ENCODE measurements at regions not wholly inside any gene's neighbourhood (a gene's known extent, or its start where the extent isn't known, plus 50 kb on each side); places are given as distances from the start of the nearest gene placed in this dataset.

- ChIA-PET POLR2A (no interaction called here), CTCF (no interaction called here)
- no peak for DNase-seq
- H3K4me1 Mint-ChIP-seq, result no peaks in the 10 kb centered on the region
- no peak overlapping the region for H3K27ac Mint-ChIP-seq
- H3K4me3 Mint-ChIP-seq, result no peak overlapping the region
- peaks cover 2% of the 10 kb centered on the region for H3K27me3 Mint-ChIP-seq
- no peaks in the 10 kb centered on the region for H3K9me3 Mint-ChIP-seq
- H3K36me3 Mint-ChIP-seq (ENCODE audit: low read depth), result no peaks in the 10 kb centered on the region
These were observed 431.4 kb downstream of the TBC1D4 start for GRCh38 chr13:75050419-75051046.

DNA sequence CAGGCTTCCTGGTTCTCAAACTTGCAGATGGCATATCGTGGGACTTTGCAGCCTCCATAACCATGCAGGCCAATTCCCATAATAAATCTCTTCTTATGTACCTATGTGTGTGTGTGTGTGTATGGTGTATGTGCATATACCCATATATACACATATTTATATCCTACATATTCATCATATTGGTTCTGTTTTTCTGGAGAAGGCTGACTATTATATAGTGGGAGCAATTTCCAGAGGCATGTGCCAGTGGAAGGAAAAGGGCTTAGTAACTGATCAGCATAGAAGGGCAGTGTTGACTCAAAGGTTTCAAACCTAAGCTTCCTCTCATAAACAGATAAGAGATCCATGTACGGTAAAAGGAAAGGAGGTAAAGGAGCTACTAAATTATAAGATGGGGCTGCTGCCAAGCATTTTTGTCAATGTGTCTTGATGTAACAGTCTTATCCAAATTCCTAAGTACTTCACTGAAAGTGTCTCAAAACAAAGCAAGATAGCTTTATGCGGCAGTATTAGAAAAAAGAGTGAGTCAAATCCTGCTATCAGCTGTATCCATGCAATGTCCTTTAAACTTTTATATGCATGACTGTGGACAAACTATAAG is 432.1 kb downstream of the TBC1D4 start:
- POLR2A ChIA-PET, result no interaction called here
- DNase-seq, result no peak
- CTCF ChIA-PET, result no interaction called here
- H3K4me3 Mint-ChIP-seq, result no peak overlapping the region
- H3K27ac Mint-ChIP-seq, result no peak overlapping the region
- H3K27me3 Mint-ChIP-seq, result no peaks in the 10 kb centered on the region
- no peaks in the 10 kb centered on the region for H3K4me1 Mint-ChIP-seq
- H3K36me3 Mint-ChIP-seq (ENCODE audit: low read depth), result no peaks in the 10 kb centered on the region
- H3K9me3 Mint-ChIP-seq, result no peaks in the 10 kb centered on the region

DNA sequence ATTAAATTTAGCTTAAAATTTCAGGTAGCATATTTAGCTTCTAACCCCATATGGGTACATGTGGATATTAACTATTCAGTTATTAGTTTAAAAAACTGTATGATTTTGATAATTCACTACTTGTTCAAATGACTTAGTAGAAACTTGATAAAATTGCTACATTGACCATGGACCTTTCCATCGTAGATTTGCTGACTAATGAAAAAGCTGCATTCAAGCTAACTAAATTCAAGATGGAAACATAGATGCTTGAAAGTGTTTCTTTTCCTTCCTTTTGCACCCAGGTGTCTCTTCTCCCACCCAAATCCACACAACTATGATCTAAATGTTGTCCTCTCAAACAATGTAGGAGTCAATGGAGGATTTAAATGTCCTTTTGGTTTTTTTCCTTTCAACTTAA is 439.2 kb downstream of the TBC1D4 start:
- DNase-seq, result no peak
- POLR2A ChIA-PET, result no interaction called here
- H3K9me3 Mint-ChIP-seq, result no peaks in the 10 kb centered on the region
- CTCF ChIA-PET, result no interaction called here
- no peaks in the 10 kb centered on the region for H3K4me1 Mint-ChIP-seq
- no peaks in the 10 kb centered on the region for H3K27me3 Mint-ChIP-seq
- no peaks in the 10 kb centered on the region for H3K36me3 Mint-ChIP-seq (ENCODE audit: low read depth)
- H3K4me3 Mint-ChIP-seq, result no peak overlapping the region
- no peak overlapping the region for H3K27ac Mint-ChIP-seq

DNA sequence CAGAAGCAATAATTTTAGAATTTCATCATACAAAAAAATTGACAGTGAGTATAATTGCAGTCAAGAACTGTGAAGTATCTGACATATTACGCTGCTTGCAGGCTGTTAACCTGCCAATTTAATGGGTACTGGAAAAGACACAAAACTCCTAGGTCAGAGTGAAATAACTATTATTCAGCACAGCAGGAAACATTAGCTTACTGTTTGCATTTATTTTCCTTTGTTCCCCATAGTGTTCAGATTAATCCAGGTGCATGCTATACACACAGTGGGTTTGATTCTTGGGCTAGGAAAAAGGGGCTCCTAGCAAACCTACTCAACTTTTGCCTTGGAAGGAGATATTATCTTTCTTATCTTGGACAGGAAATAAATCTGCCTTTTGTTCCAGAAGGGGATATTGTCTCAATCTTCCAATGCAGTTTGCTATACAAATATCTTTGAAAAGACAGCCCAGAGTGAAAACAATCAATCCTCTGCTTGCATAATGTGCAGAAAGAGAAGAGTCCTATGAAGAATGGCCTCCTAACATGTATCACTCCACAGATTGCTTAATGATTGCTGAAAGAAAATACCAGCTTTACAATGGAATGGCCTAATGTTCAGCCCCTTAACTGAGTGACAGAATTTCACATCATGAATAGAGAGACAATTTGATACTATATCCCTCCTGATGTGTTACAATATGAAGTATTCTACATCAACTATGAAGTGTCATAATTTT is 443.4 kb downstream of the TBC1D4 start:
- H3K27ac Mint-ChIP-seq, result no peak overlapping the region
- CTCF ChIA-PET, result no interaction called here

GRCh38 chr13:75025956-75026355 is 456.0 kb downstream of the TBC1D4 start:
- Mint-ChIP-seq H3K36me3 (ENCODE audit: low read depth) (no peaks in the 10 kb centered on the region), H3K9me3 (no peaks in the 10 kb centered on the region), H3K4me1 (no peaks in the 10 kb centered on the region), H3K27ac (no peak overlapping the region), H3K27me3 (no peaks in the 10 kb centered on the region), H3K4me3 (no peak overlapping the region)
- no peak for DNase-seq
- ChIA-PET CTCF (no interaction called here), POLR2A (no interaction called here)

More for the DNA sequence above, 443.4 kb downstream of the TBC1D4 start:
- Mint-ChIP-seq H3K27me3 (no peaks in the 10 kb centered on the region), H3K9me3 (peaks cover 4% of the 10 kb centered on the region), H3K36me3 (ENCODE audit: low read depth) (no peaks in the 10 kb centered on the region), H3K4me3 (no peak overlapping the region), H3K4me1 (no peaks in the 10 kb centered on the region)
- no peak for DNase-seq
- POLR2A ChIA-PET, result no interaction called here

DNA sequence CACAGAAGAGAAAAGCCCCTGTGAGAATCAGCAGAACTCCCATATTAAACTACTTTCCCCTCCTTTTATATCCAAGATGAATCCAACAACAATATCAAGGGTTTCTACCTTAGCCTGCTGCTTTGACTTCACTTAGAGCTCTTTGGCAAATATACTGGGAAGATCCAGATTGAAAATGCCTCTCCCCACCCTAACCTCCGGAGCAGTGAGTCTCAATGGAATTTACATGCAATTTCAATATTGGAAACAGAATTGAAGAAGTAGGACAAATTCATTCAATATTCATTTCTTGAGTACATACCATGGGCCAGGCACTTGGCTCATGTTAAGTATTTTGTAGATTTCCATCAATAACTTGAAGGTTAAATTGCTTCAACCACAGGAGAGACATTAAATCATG is 457.4 kb downstream of the TBC1D4 start:
- Mint-ChIP-seq H3K4me3 (no peak overlapping the region), H3K36me3 (ENCODE audit: low read depth) (no peaks in the 10 kb centered on the region), H3K4me1 (no peaks in the 10 kb centered on the region), H3K27ac (no peak overlapping the region), H3K27me3 (no peaks in the 10 kb centered on the region), H3K9me3 (no peaks in the 10 kb centered on the region)
- ChIA-PET POLR2A (no interaction called here), CTCF (no interaction called here)
- no peak for DNase-seq

- no peaks in the 10 kb centered on the region for H3K27me3 Mint-ChIP-seq
- H3K4me3 Mint-ChIP-seq, result no peak overlapping the region
- POLR2A ChIA-PET, result no interaction called here
- H3K36me3 Mint-ChIP-seq (ENCODE audit: low read depth), result no peaks in the 10 kb centered on the region
- no peaks in the 10 kb centered on the region for H3K9me3 Mint-ChIP-seq
- DNase-seq, result no peak
- CTCF ChIA-PET, result no interaction called here
- no peak overlapping the region for H3K27ac Mint-ChIP-seq
- no peaks in the 10 kb centered on the region for H3K4me1 Mint-ChIP-seq
These were observed 458.4 kb downstream of the TBC1D4 start for GRCh38 chr13:75023609-75024008.

DNA sequence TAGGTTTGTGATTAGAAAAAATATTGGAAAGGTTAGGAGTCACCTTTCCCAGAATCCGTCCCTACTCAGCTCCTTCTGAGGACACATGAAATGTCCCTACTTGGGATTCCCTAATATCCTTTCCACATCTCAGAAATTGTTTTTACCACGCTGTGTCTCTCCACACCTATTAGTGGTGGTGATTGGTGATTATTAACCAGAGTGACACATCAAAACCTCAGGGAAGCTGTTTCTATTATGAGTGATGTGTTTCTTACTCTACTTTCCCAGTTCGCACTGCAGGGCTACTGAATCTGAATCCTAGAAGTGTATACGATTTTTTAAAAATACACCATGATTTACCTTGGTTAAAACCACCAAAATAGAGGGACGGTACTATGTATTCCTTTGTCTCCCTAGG is 460.8 kb downstream of the TBC1D4 start:
- Mint-ChIP-seq H3K27ac (no peak overlapping the region), H3K4me1 (no peaks in the 10 kb centered on the region), H3K4me3 (no peak overlapping the region), H3K27me3 (peaks cover 4% of the 10 kb centered on the region), H3K36me3 (ENCODE audit: low read depth) (no peaks in the 10 kb centered on the region), H3K9me3 (no peaks in the 10 kb centered on the region)
- CTCF ChIA-PET, result no interaction called here
- POLR2A ChIA-PET, result no interaction called here
- DNase-seq, result no peak

DNA sequence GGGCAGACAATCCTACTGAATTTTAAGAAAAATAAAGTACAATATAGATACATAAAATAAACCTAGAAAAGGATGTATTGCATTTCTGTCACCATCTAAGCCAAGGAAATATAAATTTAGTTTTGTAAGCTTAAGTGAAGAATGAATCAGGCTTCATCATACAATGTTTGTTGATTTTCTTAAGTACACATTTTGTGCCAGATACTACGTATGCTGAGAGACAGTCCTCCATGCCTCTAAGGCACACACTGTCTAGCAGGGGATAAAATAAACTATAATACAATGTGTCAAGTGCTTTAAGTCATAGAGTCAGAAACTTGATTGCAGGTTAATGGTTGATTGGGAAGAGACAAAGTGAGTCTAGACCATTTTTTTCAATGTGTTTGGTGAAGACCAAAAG is 465.7 kb downstream of the TBC1D4 start:
- H3K27me3 Mint-ChIP-seq, result peaks cover 4% of the 10 kb centered on the region
- no peaks in the 10 kb centered on the region for H3K9me3 Mint-ChIP-seq
- no peak overlapping the region for H3K27ac Mint-ChIP-seq
- ChIA-PET CTCF (no interaction called here), POLR2A (no interaction called here)
- DNase-seq, result no peak
- no peak overlapping the region for H3K4me3 Mint-ChIP-seq
- H3K36me3 Mint-ChIP-seq (ENCODE audit: low read depth), result no peaks in the 10 kb centered on the region
- H3K4me1 Mint-ChIP-seq, result no peaks in the 10 kb centered on the region

- H3K4me3 Mint-ChIP-seq, result no peak overlapping the region
- peaks cover 4% of the 10 kb centered on the region for H3K27me3 Mint-ChIP-seq
- POLR2A ChIA-PET, result no interaction called here
- no peaks in the 10 kb centered on the region for H3K9me3 Mint-ChIP-seq
- DNase-seq, result no peak
- no peaks in the 10 kb centered on the region for H3K36me3 Mint-ChIP-seq (ENCODE audit: low read depth)
- CTCF ChIA-PET, result no interaction called here
- no peak overlapping the region for H3K27ac Mint-ChIP-seq
- no peaks in the 10 kb centered on the region for H3K4me1 Mint-ChIP-seq
These were observed 468.2 kb downstream of the TBC1D4 start for GRCh38 chr13:75013818-75014217.

DNA sequence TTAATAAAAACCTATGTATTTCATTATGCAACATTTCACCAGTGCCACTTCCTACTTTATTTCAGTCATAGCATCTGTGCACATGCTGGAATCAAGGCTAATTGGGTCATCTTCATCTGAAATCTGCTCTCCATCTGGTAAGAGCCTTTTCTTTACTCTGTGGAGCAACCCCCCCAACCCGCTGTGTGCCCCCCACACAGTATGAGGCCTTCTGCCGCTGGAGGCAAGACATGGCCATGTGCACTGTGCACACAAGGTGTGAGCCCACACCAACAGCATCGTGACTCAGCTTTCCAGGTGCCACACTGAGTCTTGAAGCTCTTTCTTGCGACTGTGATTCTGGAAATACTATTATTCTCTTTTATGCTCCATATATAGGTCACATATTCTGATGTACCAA is 471.0 kb downstream of the TBC1D4 start:
- POLR2A ChIA-PET, result no interaction called here
- Mint-ChIP-seq H3K4me3 (no peak overlapping the region), H3K27ac (no peak overlapping the region), H3K27me3 (no peaks in the 10 kb centered on the region), H3K9me3 (no peaks in the 10 kb centered on the region), H3K4me1 (no peaks in the 10 kb centered on the region), H3K36me3 (ENCODE audit: low read depth) (no peaks in the 10 kb centered on the region)
- CTCF ChIA-PET, result no interaction called here
- DNase-seq, result no peak

GRCh38 chr13:75008926-75009325 is 473.0 kb downstream of the TBC1D4 start:
- Mint-ChIP-seq H3K4me3 (no peak overlapping the region), H3K36me3 (ENCODE audit: low read depth) (no peaks in the 10 kb centered on the region), H3K27me3 (no peaks in the 10 kb centered on the region), H3K4me1 (no peaks in the 10 kb centered on the region), H3K9me3 (no peaks in the 10 kb centered on the region), H3K27ac (no peak overlapping the region)
- POLR2A ChIA-PET, result no interaction called here
- no peak for DNase-seq
- CTCF ChIA-PET, result no interaction called here

GRCh38 chr13:74990992-74991391 is 491.0 kb downstream of the TBC1D4 start:
- POLR2A ChIA-PET, result no interaction called here
- Mint-ChIP-seq H3K27ac (no peak overlapping the region), H3K9me3 (no peaks in the 10 kb centered on the region), H3K4me1 (no peaks in the 10 kb centered on the region), H3K36me3 (ENCODE audit: low read depth) (no peaks in the 10 kb centered on the region), H3K4me3 (no peak overlapping the region), H3K27me3 (no peaks in the 10 kb centered on the region)
- CTCF ChIA-PET, result no interaction called here
- no peak for DNase-seq

GRCh38 chr13:74987124-74987690 is 494.8 kb downstream of the TBC1D4 start:
- DNase-seq, result no peak
- ChIA-PET POLR2A (no interaction called here), CTCF (no interaction called here)
- no peak overlapping the region for H3K27ac Mint-ChIP-seq
- no peaks in the 10 kb centered on the region for H3K27me3 Mint-ChIP-seq
- H3K36me3 Mint-ChIP-seq (ENCODE audit: low read depth), result no peaks in the 10 kb centered on the region
- H3K4me3 Mint-ChIP-seq, result no peak overlapping the region
- no peaks in the 10 kb centered on the region for H3K9me3 Mint-ChIP-seq
- no peaks in the 10 kb centered on the region for H3K4me1 Mint-ChIP-seq
